HL-60 (cell line): ENCODE measurements at regions not wholly inside any gene's neighbourhood (a gene's known extent, or its start where the extent isn't known, plus 50 kb on each side); places are given as distances from the start of the nearest gene placed in this dataset.

Source experiments
- CTCF ChIP-seq: IDR thresholded peaks from one replicate; pipeline ENCODE4 v1.5.1; 2011; ENCODE audit warnings: low read length, control low read depth, inconsistent platforms; ENCODE audit not compliant: insufficient read depth
- GABPA ChIP-seq: IDR thresholded peaks from 2 replicates; pipeline ENCODE4 v1.6.1; 2012; ENCODE audit warnings: low read depth
- POLR2AphosphoS5 ChIP-seq: IDR thresholded peaks from 2 replicates; pipeline ENCODE4 v1.6.1; 2012; ENCODE audit warnings: low read depth

- TF ChIP-seq CTCF (no peak), GABPA (no peak), POLR2AphosphoS5 (no peak)
Observed at GRCh38 chr3:160127308-160127707, 97.9 kb upstream of the C3orf80 start.
